ENCODE measurements at regions not wholly inside any gene's neighbourhood (a gene's known extent, or its start where the extent isn't known, plus 50 kb on each side); places are given as distances from the start of the nearest gene placed in this dataset.

DNA sequence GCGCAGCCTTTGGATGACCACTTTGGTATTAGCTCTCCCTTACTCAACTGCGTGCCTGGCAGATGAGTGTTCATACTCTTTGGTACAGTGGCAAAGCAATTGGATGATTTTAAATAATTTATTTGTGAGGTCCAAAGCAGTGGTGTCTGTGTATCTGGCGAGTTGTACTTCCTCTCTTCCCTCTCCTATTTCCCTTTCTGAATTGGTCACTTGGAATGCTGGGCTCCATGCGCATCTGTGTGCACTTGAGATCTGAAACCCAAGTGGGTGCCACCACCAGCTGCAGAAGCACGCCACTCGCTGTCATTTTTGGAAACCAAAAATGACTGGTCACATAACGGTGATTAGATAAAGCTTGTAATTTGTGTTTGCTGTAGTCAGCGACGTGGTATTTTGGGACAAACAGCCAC, 386.0 kb upstream of the KLF4 start:
- TF ChIP-seq, protein P1, sequence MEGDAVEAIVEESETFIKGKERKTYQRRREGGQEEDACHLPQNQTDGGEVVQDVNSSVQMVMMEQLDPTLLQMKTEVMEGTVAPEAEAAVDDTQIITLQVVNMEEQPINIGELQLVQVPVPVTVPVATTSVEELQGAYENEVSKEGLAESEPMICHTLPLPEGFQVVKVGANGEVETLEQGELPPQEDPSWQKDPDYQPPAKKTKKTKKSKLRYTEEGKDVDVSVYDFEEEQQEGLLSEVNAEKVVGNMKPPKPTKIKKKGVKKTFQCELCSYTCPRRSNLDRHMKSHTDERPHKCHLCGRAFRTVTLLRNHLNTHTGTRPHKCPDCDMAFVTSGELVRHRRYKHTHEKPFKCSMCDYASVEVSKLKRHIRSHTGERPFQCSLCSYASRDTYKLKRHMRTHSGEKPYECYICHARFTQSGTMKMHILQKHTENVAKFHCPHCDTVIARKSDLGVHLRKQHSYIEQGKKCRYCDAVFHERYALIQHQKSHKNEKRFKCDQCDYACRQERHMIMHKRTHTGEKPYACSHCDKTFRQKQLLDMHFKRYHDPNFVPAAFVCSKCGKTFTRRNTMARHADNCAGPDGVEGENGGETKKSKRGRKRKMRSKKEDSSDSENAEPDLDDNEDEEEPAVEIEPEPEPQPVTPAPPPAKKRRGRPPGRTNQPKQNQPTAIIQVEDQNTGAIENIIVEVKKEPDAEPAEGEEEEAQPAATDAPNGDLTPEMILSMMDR (tag by site-specific recombination; IDR thresholded peaks at IDR 0.05): no peak
- TF ChIP-seq ZNF530 (tag by site-specific recombination; IDR thresholded peaks at IDR 0.05; ENCODE audit: low read depth): no peak
- TF ChIP-seq YY1 (tag by site-specific recombination; IDR thresholded peaks at IDR 0.05): no peak
- TF ChIP-seq, protein P2, sequence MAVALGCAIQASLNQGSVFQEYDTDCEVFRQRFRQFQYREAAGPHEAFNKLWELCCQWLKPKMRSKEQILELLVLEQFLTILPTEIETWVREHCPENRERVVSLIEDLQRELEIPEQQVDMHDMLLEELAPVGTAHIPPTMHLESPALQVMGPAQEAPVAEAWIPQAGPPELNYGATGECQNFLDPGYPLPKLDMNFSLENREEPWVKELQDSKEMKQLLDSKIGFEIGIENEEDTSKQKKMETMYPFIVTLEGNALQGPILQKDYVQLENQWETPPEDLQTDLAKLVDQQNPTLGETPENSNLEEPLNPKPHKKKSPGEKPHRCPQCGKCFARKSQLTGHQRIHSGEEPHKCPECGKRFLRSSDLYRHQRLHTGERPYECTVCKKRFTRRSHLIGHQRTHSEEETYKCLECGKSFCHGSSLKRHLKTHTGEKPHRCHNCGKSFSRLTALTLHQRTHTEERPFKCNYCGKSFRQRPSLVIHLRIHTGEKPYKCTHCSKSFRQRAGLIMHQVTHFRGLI (tag by site-specific recombination; IDR thresholded peaks at IDR 0.05): no peak
- no peak for TF ChIP-seq ZNF549 (tag by site-specific recombination; IDR thresholded peaks at IDR 0.05)
- TF ChIP-seq ZSCAN23 (tag by site-specific recombination; IDR thresholded peaks at IDR 0.05): no peak
- TF ChIP-seq, protein P3, sequence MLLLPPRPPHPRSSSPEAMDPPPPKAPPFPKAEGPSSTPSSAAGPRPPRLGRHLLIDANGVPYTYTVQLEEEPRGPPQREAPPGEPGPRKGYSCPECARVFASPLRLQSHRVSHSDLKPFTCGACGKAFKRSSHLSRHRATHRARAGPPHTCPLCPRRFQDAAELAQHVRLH (tag by site-specific recombination; IDR thresholded peaks at IDR 0.05): no peak
- TF ChIP-seq, protein P4, sequence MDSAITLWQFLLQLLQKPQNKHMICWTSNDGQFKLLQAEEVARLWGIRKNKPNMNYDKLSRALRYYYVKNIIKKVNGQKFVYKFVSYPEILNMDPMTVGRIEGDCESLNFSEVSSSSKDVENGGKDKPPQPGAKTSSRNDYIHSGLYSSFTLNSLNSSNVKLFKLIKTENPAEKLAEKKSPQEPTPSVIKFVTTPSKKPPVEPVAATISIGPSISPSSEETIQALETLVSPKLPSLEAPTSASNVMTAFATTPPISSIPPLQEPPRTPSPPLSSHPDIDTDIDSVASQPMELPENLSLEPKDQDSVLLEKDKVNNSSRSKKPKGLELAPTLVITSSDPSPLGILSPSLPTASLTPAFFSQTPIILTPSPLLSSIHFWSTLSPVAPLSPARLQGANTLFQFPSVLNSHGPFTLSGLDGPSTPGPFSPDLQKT (IDR thresholded peaks at IDR 0.05; ENCODE audit: borderline replicate concordance, low read depth, low read length): no peak
- TF ChIP-seq REPIN1 (tag by site-specific recombination; IDR thresholded peaks at IDR 0.05; ENCODE audit: low read depth): no peak
- TF ChIP-seq ZBTB8A (tag by site-specific recombination; IDR thresholded peaks at IDR 0.05): no peak
- no peak for TF ChIP-seq ZNF558 (tag by site-specific recombination; IDR thresholded peaks at IDR 0.05)
- no peak for TF ChIP-seq ZBTB17 (tag by site-specific recombination; IDR thresholded peaks at IDR 0.05)
